A673 (cell line): ENCODE measurements at regions not wholly inside any gene's neighbourhood (a gene's known extent, or its start where the extent isn't known, plus 50 kb on each side); places are given as distances from the start of the nearest gene placed in this dataset.

ENCODE experiments used
- BruUV-seq: library from RNA; stranded (reverse); fragments of 400-500 nt; replicated peaks from 2 replicates; lab custom pipeline; 2021; lab: Mats Ljungman, UMichigan
- CTCF ChIA-PET: fragments of 300-600 bp; sonication (Branson Sonifier 250); formaldehyde crosslinking; loops from one replicate; lab custom pipeline; 2022; ENCODE audit warnings: antibody characterized with exemption; lab: Charles Lee
- POLR2A ChIA-PET: fragments of 300-600 bp; sonication (Branson Sonifier 250); formaldehyde crosslinking; loops from one replicate; lab custom pipeline; 2022; ENCODE audit warnings: antibody characterized with exemption; ENCODE audit not compliant: low non-redundant PET; lab: Charles Lee
- DNase-seq: peaks from one replicate; pipeline ENCODE4 v3.0.0-alpha.2; 2015; ENCODE audit warnings: low spot score
- H3K27ac ChIP-seq: fragments of 200-600 bp; sonication (generic); 2 replicates; pipeline ENCODE4 v1.5.1; 2016; ENCODE audit warnings: mixed run types, low read depth, mild to moderate bottlenecking, mixed read lengths, antibody characterized with exemption, low read length; ENCODE audit not compliant: poor library complexity, severe bottlenecking
- H3K27me3 ChIP-seq: fragments of 200-600 bp; sonication (generic); replicated peaks from 2 replicates; pipeline ENCODE4 v1.6.1; 2017; ENCODE audit warnings: mixed run types, low read depth, mild to moderate bottlenecking, mixed read lengths, antibody characterized with exemption, low read length; ENCODE audit not compliant: insufficient read depth, poor library complexity
- H3K36me3 ChIP-seq: fragments of 200-600 bp; sonication (generic); 2 replicates; pipeline ENCODE4 v1.6.1; 2016; ENCODE audit warnings: mixed run types, mild to moderate bottlenecking, mixed read lengths, antibody characterized with exemption, low read length; ENCODE audit not compliant: insufficient read depth, poor library complexity, severe bottlenecking
- H3K4me1 ChIP-seq: fragments of 200-600 bp; sonication (generic); 2 replicates; pipeline ENCODE4 v1.6.1; 2017; ENCODE audit warnings: mixed run types, mild to moderate bottlenecking, mixed read lengths, antibody characterized with exemption, low read length; ENCODE audit not compliant: insufficient read depth, poor library complexity, severe bottlenecking
- H3K4me3 ChIP-seq: fragments of 200-600 bp; sonication (generic); 2 replicates; pipeline ENCODE4 v1.5.1; 2016; ENCODE audit warnings: low read depth, mixed run types, mild to moderate bottlenecking, mixed read lengths, low read length; ENCODE audit not compliant: poor library complexity, severe bottlenecking
- H3K9me3 ChIP-seq: fragments of 200-600 bp; sonication (generic); 2 replicates; pipeline ENCODE4 v1.6.1; 2016; ENCODE audit warnings: mixed run types, low read depth, mild to moderate bottlenecking, mixed read lengths, antibody characterized with exemption, low read length; ENCODE audit not compliant: poor library complexity, severe bottlenecking
- CTCF ChIP-seq: fragments of 300-800, 200-600 bp; sonication (generic); conservative IDR thresholded peaks from 2 replicates; pipeline ENCODE4 v1.5.1; 2017; ENCODE audit warnings: low read depth, mild to moderate bottlenecking, antibody characterized with exemption, low read length, moderate library complexity, mixed read lengths
- EZH2 ChIP-seq: fragments of 200-600 bp; sonication (generic); IDR thresholded peaks from 2 replicates; pipeline ENCODE4 v1.6.1; 2017; ENCODE audit warnings: borderline replicate concordance, low read depth, mild to moderate bottlenecking, mixed read lengths, antibody characterized with exemption, low read length; ENCODE audit not compliant: poor library complexity, severe bottlenecking
- intact Hi-C: fragments of 100-400 bp; cut with micrococcal nuclease; formaldehyde crosslinking; loops from one replicate; pipeline ENCODE4 v1.10.0; 2022; ENCODE audit not compliant: unreplicated experiment

GRCh38 chr2:205849136-205849535 lies 166.8 kb downstream of the NRP2 start:
- H3K4me1 ChIP-seq: no peaks in the 10 kb centered on the region
- H3K4me3 ChIP-seq: no peak overlapping the region
- no peak for TF ChIP-seq CTCF
- TF ChIP-seq EZH2: no peak
- H3K27ac ChIP-seq: no peak overlapping the region
- H3K27me3 ChIP-seq: no peaks in the 10 kb centered on the region
- H3K9me3 ChIP-seq: no peaks in the 10 kb centered on the region
- no peaks in the 10 kb centered on the region for H3K36me3 ChIP-seq
- no TSS peak for BruUV-seq
- intact Hi-C loops: no loop called here
- POLR2A ChIA-PET: no interaction called here
- CTCF ChIA-PET: interaction anchor here (0.5 kb wide), 1 partner anchor 87 kb away, joined by 6 read pairs; no protein-coding TSS in a partner anchor
- no peak for DNase-seq

GRCh38 chr2:205848601-205849000 lies 166.3 kb downstream of the NRP2 start:
- Histone ChIP-seq H3K4me3 (no peak overlapping the region), H3K36me3 (no peaks in the 10 kb centered on the region), H3K9me3 (no peaks in the 10 kb centered on the region), H3K27me3 (no peaks in the 10 kb centered on the region), H3K4me1 (no peaks in the 10 kb centered on the region), H3K27ac (no peak overlapping the region)
- intact Hi-C loops: no loop called here
- CTCF ChIA-PET: no interaction called here
- TF ChIP-seq CTCF (no peak), EZH2 (no peak)
- BruUV-seq: no TSS peak
- DNase-seq: no peak
- POLR2A ChIA-PET: no interaction called here
